HEK293 (cell line): ENCODE measurements at regions not wholly inside any gene's neighbourhood (a gene's known extent, or its start where the extent isn't known, plus 50 kb on each side); places are given as distances from the start of the nearest gene placed in this dataset.

ENCODE experiments used
- CTCF ChIA-PET: fragments of 350-600 bp; formaldehyde crosslinking; extraction: SDS; loops from one replicate; lab custom pipeline; 2021; ENCODE audit warnings: antibody characterized with exemption; lab: Yijun Ruan, JAX
- POLR2A ChIA-PET: fragments of 300-600 bp; formaldehyde crosslinking; extraction: SDS; loops from one replicate; lab custom pipeline; 2020; ENCODE audit warnings: antibody characterized with exemption, inconsistent platforms; lab: Yijun Ruan, JAX
- H3K27ac ChIP-seq: fragments of 200-500 bp; sonication (Bioruptor generic); 2 replicates; pipeline ENCODE4 v1.5.1; 2014; ENCODE audit warnings: low read depth, low read length, control low read depth, inconsistent platforms; ENCODE audit errors: extremely low read depth
- H3K36me3 ChIP-seq, 2 experiments: fragments of 200-500 bp in 1 of 2; sonication (Bioruptor generic) in 1 of 2; 1 replicate in 1 of 2; 2 replicates in 1 of 2; pipeline ENCODE4 v1.5.1; 2014 to 2017; ENCODE audit warnings: inconsistent platforms in 2 of 2, low read length in 2 of 2; ENCODE audit not compliant: control insufficient read depth in 2 of 2, insufficient read depth in 1 of 2
- H3K4me1 ChIP-seq: fragments of 200-500 bp; sonication (Bioruptor generic); 2 replicates; pipeline ENCODE4 v1.5.1; 2014; ENCODE audit warnings: mild to moderate bottlenecking, low read length, inconsistent platforms; ENCODE audit not compliant: control insufficient read depth, insufficient read depth
- H3K4me3 ChIP-seq: 2 replicates; pipeline ENCODE4 v1.5.1; 2011; ENCODE audit warnings: low read depth, mild to moderate bottlenecking, control low read depth, low read length, moderate library complexity
- H3K9me3 ChIP-seq: fragments of 200-500 bp; sonication (Bioruptor generic); 2 replicates; pipeline ENCODE4 v1.5.1; 2014; ENCODE audit warnings: low read depth, low read length, inconsistent platforms; ENCODE audit not compliant: control insufficient read depth, insufficient read depth
- FEZF1 ChIP-seq: fragments of 450-650 bp; formaldehyde crosslinking; IDR thresholded peaks from 2 replicates; pipeline ENCODE4 v1.5.1; 2016; ENCODE audit warnings: missing biosample characterization, missing genetic modification characterization
- GLIS1 ChIP-seq: fragments of 450-650 bp; formaldehyde crosslinking; IDR thresholded peaks from 2 replicates; pipeline ENCODE4 v1.5.1; 2016; ENCODE audit warnings: missing biosample characterization, missing genetic modification characterization
- HOXD13 ChIP-seq: sonication (generic); formaldehyde crosslinking; IDR thresholded peaks from 2 replicates; pipeline ENCODE4 v1.8.0; 2022; ENCODE audit warnings: missing genetic modification reagents, borderline replicate concordance
- YY2 ChIP-seq: fragments of 450-650 bp; formaldehyde crosslinking; IDR thresholded peaks from 2 replicates; pipeline ENCODE4 v1.5.1; 2016; ENCODE audit warnings: missing biosample characterization, missing genetic modification characterization
- ZBTB44 ChIP-seq: fragments of 450-650 bp; IDR thresholded peaks from 2 replicates; pipeline ENCODE4 v1.5.1; 2018; ENCODE audit warnings: missing biosample characterization, mild to moderate bottlenecking, missing genetic modification characterization
- ZFP41 ChIP-seq: fragments of 450-650 bp; formaldehyde crosslinking; IDR thresholded peaks from 2 replicates; pipeline ENCODE4 v1.5.1; 2016; ENCODE audit warnings: missing biosample characterization, missing genetic modification characterization, borderline replicate concordance
- ZNF157 ChIP-seq: fragments of 450-650 bp; formaldehyde crosslinking; IDR thresholded peaks from 2 replicates; pipeline ENCODE4 v1.5.1; 2016; ENCODE audit warnings: missing biosample characterization, missing genetic modification characterization
- ZNF302 ChIP-seq: fragments of 450-650 bp; formaldehyde crosslinking; IDR thresholded peaks from 2 replicates; pipeline ENCODE4 v1.5.1; 2016; ENCODE audit warnings: missing biosample characterization, missing genetic modification characterization, low read depth
- ZNF335 ChIP-seq: fragments of 450-650 bp; formaldehyde crosslinking; conservative IDR thresholded peaks from 2 replicates; pipeline ENCODE4 v1.5.1; 2016; ENCODE audit warnings: missing biosample characterization, missing genetic modification characterization
- ZNF354C ChIP-seq: fragments of 450-650 bp; formaldehyde crosslinking; IDR thresholded peaks from 2 replicates; pipeline ENCODE4 v1.5.1; 2016; ENCODE audit warnings: missing biosample characterization, missing genetic modification characterization, low read depth, borderline replicate concordance
- ZNF362 ChIP-seq: fragments of 450-650 bp; formaldehyde crosslinking; IDR thresholded peaks from 2 replicates; pipeline ENCODE4 v1.5.1; 2016; ENCODE audit warnings: missing biosample characterization, missing genetic modification characterization
- ZNF37A ChIP-seq: fragments of 450-650 bp; IDR thresholded peaks from 2 replicates; pipeline ENCODE4 v1.5.1; 2018; ENCODE audit warnings: missing biosample characterization, missing genetic modification characterization
- ZNF518A ChIP-seq: fragments of 450-650 bp; formaldehyde crosslinking; conservative IDR thresholded peaks from 2 replicates; pipeline ENCODE4 v1.5.1; 2016; ENCODE audit warnings: low read depth, missing biosample characterization, missing genetic modification characterization
- ZNF530 ChIP-seq: fragments of 450-650 bp; formaldehyde crosslinking; IDR thresholded peaks from 2 replicates; pipeline ENCODE4 v1.5.1; 2016; ENCODE audit warnings: low read depth, missing biosample characterization, missing genetic modification characterization
- ZNF561 ChIP-seq: fragments of 450-650 bp; IDR thresholded peaks from 2 replicates; pipeline ENCODE4 v1.5.1; 2018; ENCODE audit warnings: missing biosample characterization, missing genetic modification characterization, borderline replicate concordance
- ZNF621 ChIP-seq: fragments of 450-650 bp; formaldehyde crosslinking; IDR thresholded peaks from 2 replicates; pipeline ENCODE4 v1.5.1; 2017; ENCODE audit warnings: missing biosample characterization, missing genetic modification characterization
- ZNF629 ChIP-seq: fragments of 450-650 bp; formaldehyde crosslinking; IDR thresholded peaks from 2 replicates; pipeline ENCODE4 v1.5.1; 2017; ENCODE audit warnings: missing biosample characterization, missing genetic modification characterization
- ZNF639 ChIP-seq: fragments of 450-650 bp; formaldehyde crosslinking; IDR thresholded peaks from 2 replicates; pipeline ENCODE4 v1.5.1; 2016; ENCODE audit warnings: missing biosample characterization, missing genetic modification characterization
- ZNF660 ChIP-seq: fragments of 450-650 bp; IDR thresholded peaks from 2 replicates; pipeline ENCODE4 v1.5.1; 2018; ENCODE audit warnings: missing biosample characterization, mild to moderate bottlenecking, missing genetic modification characterization
- ZNF704 ChIP-seq: fragments of 450-650 bp; formaldehyde crosslinking; IDR thresholded peaks from 2 replicates; pipeline ENCODE4 v1.5.1; 2016; ENCODE audit warnings: missing biosample characterization, missing genetic modification characterization
- ZNF843 ChIP-seq: fragments of 450-650 bp; formaldehyde crosslinking; IDR thresholded peaks from 2 replicates; pipeline ENCODE4 v1.5.1; 2016; ENCODE audit warnings: missing biosample characterization, missing genetic modification characterization

GRCh38 chr7:17234398-17235031 is 63.9 kb upstream of the AHR start:
- Histone ChIP-seq H3K4me3 (no peak overlapping the region), H3K9me3 (no peaks in the 10 kb centered on the region), H3K4me1 (peaks cover under 1% of the 10 kb centered on the region), H3K27ac (no peak overlapping the region), H3K36me3 (no peaks in the 10 kb centered on the region)
- TF ChIP-seq ZBTB44 (tag by site-specific recombination): no peak
- TF ChIP-seq ZNF518A (tag by site-specific recombination): peak; percentile 51
- TF ChIP-seq ZNF843 (tag by site-specific recombination): no peak
- TF ChIP-seq ZNF629: peak; percentile 22; the same call in 1 of the 2 replicates
- TF ChIP-seq ZNF621 (tag by site-specific recombination): no peak
- CTCF ChIA-PET: no interaction called here
- POLR2A ChIA-PET: no interaction called here

GRCh38 chr7:17236171-17236570 is 62.3 kb upstream of the AHR start:
- POLR2A ChIA-PET: no interaction called here
- TF ChIP-seq ZNF660 (tag by site-specific recombination) (no peak), ZNF335 (tag by site-specific recombination) (no peak), ZNF704 (tag by site-specific recombination) (no peak), ZNF354C (tag by site-specific recombination) (no peak), HOXD13 (no peak)
- Histone ChIP-seq H3K36me3 (no peaks in the 10 kb centered on the region), H3K4me1 (peaks cover 8% of the 10 kb centered on the region), H3K9me3 (no peaks in the 10 kb centered on the region), H3K4me3 (no peak overlapping the region), H3K27ac (no peak overlapping the region)
- CTCF ChIA-PET: no interaction called here

- H3K9me3 ChIP-seq: no peaks in the 10 kb centered on the region
- ChIA-PET POLR2A (no interaction called here), CTCF (no interaction called here)
- no peak overlapping the region for H3K27ac ChIP-seq
- peaks cover 8% of the 10 kb centered on the region for H3K4me1 ChIP-seq
- no peak overlapping the region for H3K4me3 ChIP-seq
- no peaks in the 10 kb centered on the region for H3K36me3 ChIP-seq
- no peak for TF ChIP-seq ZNF561
- TF ChIP-seq ZNF157 (tag by site-specific recombination): no peak
- TF ChIP-seq ZNF37A (tag by site-specific recombination): no peak
- no peak for TF ChIP-seq ZNF302
- no peak for TF ChIP-seq FEZF1
- no peak for TF ChIP-seq YY2
- no peak for TF ChIP-seq ZNF530
- TF ChIP-seq GLIS1 (tag by site-specific recombination): no peak
- TF ChIP-seq ZFP41 (tag by site-specific recombination): no peak
- no peak for TF ChIP-seq ZNF639 (tag by site-specific recombination)
- TF ChIP-seq ZNF362 (tag by site-specific recombination): no peak
Observed at GRCh38 chr7:17236603-17237002, 61.8 kb upstream of the AHR start.
